ENCODE measurements at regions not wholly inside any gene's neighbourhood (a gene's known extent, or its start where the extent isn't known, plus 50 kb on each side); places are given as distances from the start of the nearest gene placed in this dataset. TPM values are rescaled to one million over a fixed set of nuclear protein-coding genes. Genes with fewer than 3 reads are reported as not detected.

GRCh38 chr2:80706541-80706940 is 402.0 kb upstream of the LRRTM1 start:
- TF ChIP-seq EZH2 (IDR thresholded peaks at IDR 0.05; ENCODE audit: insufficient read depth, poor library complexity, severe bottlenecking) (no peak), EZH2phosphoT487 (IDR thresholded peaks at IDR 0.05; ENCODE audit: insufficient read depth, low read depth) (no peak)
- in situ Hi-C loops (cut with MboI): no loop called here
- H3K4me3 ChIP-seq: no peak overlapping the region
- no peaks in the 10 kb centered on the region for H3K9me2 ChIP-seq (ENCODE audit: insufficient read depth)
- H3K4me2 ChIP-seq (ENCODE audit: unreplicated experiment): no peak overlapping the region
- H3K9me3 ChIP-seq (ENCODE audit: low read depth): no peaks in the 10 kb centered on the region
- 26 to 33% methylated on average over 5 of the region's 5 CpGs for WGBS, 2 experiments (ENCODE audit: low coverage in 1 of 2, low lambda C conversion rate in 2 of 2, missing lambda C conversion rate in 2 of 2)
- H2AFZ ChIP-seq: no peak overlapping the region
- no peaks in the 10 kb centered on the region for H3K4me1 ChIP-seq (ENCODE audit: insufficient read depth)
- H3K27ac ChIP-seq: no peak overlapping the region
- no peak overlapping the region for H3K9ac ChIP-seq
- no peaks in the 10 kb centered on the region for H3K79me2 ChIP-seq (ENCODE audit: insufficient read depth)
- no peaks in the 10 kb centered on the region for H3K36me3 ChIP-seq (ENCODE audit: low read depth)
- H3F3A ChIP-seq (ENCODE audit: insufficient read depth): no peaks in the 10 kb centered on the region
- H3K27me3 ChIP-seq (replicated peaks; ENCODE audit: insufficient read depth): no peaks in the 10 kb centered on the region
- no peak for DNase-seq
- no peaks in the 10 kb centered on the region for H4K20me1 ChIP-seq (ENCODE audit: insufficient read depth)

GRCh38 chr2:80703532-80703931 is 399.0 kb upstream of the LRRTM1 start:
- no peak for DNase-seq
- H3K27me3 ChIP-seq (replicated peaks; ENCODE audit: insufficient read depth): no peaks in the 10 kb centered on the region
- H3K4me1 ChIP-seq (ENCODE audit: insufficient read depth): no peaks in the 10 kb centered on the region
- no peaks in the 10 kb centered on the region for H3F3A ChIP-seq (ENCODE audit: insufficient read depth)
- H4K20me1 ChIP-seq (ENCODE audit: insufficient read depth): no peaks in the 10 kb centered on the region
- H3K9me3 ChIP-seq (ENCODE audit: low read depth): no peaks in the 10 kb centered on the region
- no peaks in the 10 kb centered on the region for H3K79me2 ChIP-seq (ENCODE audit: insufficient read depth)
- no peak for TF ChIP-seq EZH2 (IDR thresholded peaks at IDR 0.05; ENCODE audit: insufficient read depth, poor library complexity, severe bottlenecking)
- TF ChIP-seq EZH2phosphoT487 (IDR thresholded peaks at IDR 0.05; ENCODE audit: insufficient read depth, low read depth): no peak
- no peak overlapping the region for H3K9ac ChIP-seq
- H3K27ac ChIP-seq: no peak overlapping the region
- no peaks in the 10 kb centered on the region for H3K36me3 ChIP-seq (ENCODE audit: low read depth)
- no peak overlapping the region for H3K4me3 ChIP-seq
- H3K9me2 ChIP-seq (ENCODE audit: insufficient read depth): no peaks in the 10 kb centered on the region
- no peak overlapping the region for H2AFZ ChIP-seq
- H3K4me2 ChIP-seq (ENCODE audit: unreplicated experiment): no peak overlapping the region
- WGBS, 2 experiments (ENCODE audit: low coverage in 1 of 2, low lambda C conversion rate in 2 of 2, missing lambda C conversion rate in 2 of 2): 11 to 16% methylated on average over 3 of the region's 3 CpGs
- in situ Hi-C loops (cut with MboI): no loop called here

DNA sequence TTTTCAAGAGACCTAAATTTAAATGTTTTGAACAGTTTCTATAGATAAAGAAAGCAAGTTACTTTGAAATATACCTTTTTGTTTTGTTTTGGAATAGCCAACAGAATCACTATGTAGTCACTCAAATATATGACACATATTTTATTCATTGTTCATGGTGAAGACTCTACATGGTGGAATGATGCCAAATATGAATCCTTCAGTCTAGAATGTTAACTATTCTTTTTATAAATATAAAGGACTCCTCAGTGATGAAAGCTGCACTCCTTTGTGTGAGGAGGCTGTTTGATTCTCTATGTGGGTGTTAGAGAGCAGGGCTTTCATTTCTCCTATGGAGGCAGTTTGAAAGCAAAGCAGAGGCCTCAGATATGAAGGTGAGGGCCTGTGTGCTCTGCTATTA is 396.4 kb upstream of the LRRTM1 start:
- DNase-seq: no peak
- no peak overlapping the region for H3K4me2 ChIP-seq (ENCODE audit: unreplicated experiment)
- no peaks in the 10 kb centered on the region for H3K36me3 ChIP-seq (ENCODE audit: low read depth)
- H3K9me2 ChIP-seq (ENCODE audit: insufficient read depth): no peaks in the 10 kb centered on the region
- H3K27me3 ChIP-seq (replicated peaks; ENCODE audit: insufficient read depth): no peaks in the 10 kb centered on the region
- no peak overlapping the region for H3K9ac ChIP-seq
- TF ChIP-seq EZH2 (IDR thresholded peaks at IDR 0.05; ENCODE audit: insufficient read depth, poor library complexity, severe bottlenecking) (no peak), EZH2phosphoT487 (IDR thresholded peaks at IDR 0.05; ENCODE audit: insufficient read depth, low read depth) (no peak)
- no peaks in the 10 kb centered on the region for H3K4me1 ChIP-seq (ENCODE audit: insufficient read depth)
- no peaks in the 10 kb centered on the region for H3K79me2 ChIP-seq (ENCODE audit: insufficient read depth)
- no peak overlapping the region for H3K4me3 ChIP-seq
- no peaks in the 10 kb centered on the region for H3F3A ChIP-seq (ENCODE audit: insufficient read depth)
- H3K9me3 ChIP-seq (ENCODE audit: low read depth): no peaks in the 10 kb centered on the region
- in situ Hi-C loops (cut with MboI): no loop called here
- H2AFZ ChIP-seq: no peak overlapping the region
- no peak overlapping the region for H3K27ac ChIP-seq
- H4K20me1 ChIP-seq (ENCODE audit: insufficient read depth): no peaks in the 10 kb centered on the region

Small RNAs in the stretch of these regions (small RNA-seq; reads per million reads assigned to genes)
- gene AC013262.1 (ENCODE audit: low read depth, low replicate concordance): not detected
- gene AC138623.1 (ENCODE audit: low read depth, low replicate concordance): not detected
- gene RF00019 (ENCODE audit: low read depth, low replicate concordance): not detected
- gene RN7SL201P (ENCODE audit: low read depth, low replicate concordance): not detected
- gene RNA5SP99 (ENCODE audit: low read depth, low replicate concordance): 0.43 reads per million
- not detected for gene RNU6-1312P (ENCODE audit: low read depth, low replicate concordance)
- not detected for gene RNU6-685P (ENCODE audit: low read depth, low replicate concordance)
- not detected for gene RPL37P10 (ENCODE audit: low read depth, low replicate concordance)

Measured in GM23248 (cell line).